SK-N-MC (cell line): ENCODE measurements at regions not wholly inside any gene's neighbourhood (a gene's known extent, or its start where the extent isn't known, plus 50 kb on each side); places are given as distances from the start of the nearest gene placed in this dataset.

Source experiments
- DNase-seq: peaks from one replicate; pipeline ENCODE4 v3.0.0-alpha.2; 2011; ENCODE audit warnings: low read depth, low spot score
- H3K27ac ChIP-seq: fragments of 200-600 bp; sonication (generic); 2 replicates; pipeline ENCODE4 v1.5.1; 2016; ENCODE audit warnings: mixed run types
- H3K36me3 ChIP-seq: fragments of 200-600 bp; sonication (generic); 2 replicates; pipeline ENCODE4 v1.6.1; 2017; ENCODE audit warnings: antibody characterized with exemption, low read length, mixed read lengths; ENCODE audit not compliant: insufficient read depth
- H3K4me3 ChIP-seq: fragments of 200-600 bp; sonication (generic); 2 replicates; pipeline ENCODE4 v1.5.1; 2016
- H3K9ac ChIP-seq: fragments of 200-600 bp; sonication (generic); 2 replicates; pipeline ENCODE4 v1.8.0; 2017; ENCODE audit warnings: mixed run types, mixed read lengths; ENCODE audit not compliant: insufficient read length
- H3K9me3 ChIP-seq: fragments of 200-600 bp; sonication (generic); 2 replicates; pipeline ENCODE4 v1.6.1; 2017; ENCODE audit warnings: low read depth, mild to moderate bottlenecking, antibody characterized with exemption, low read length, moderate library complexity, mixed read lengths
- EZH2 ChIP-seq: fragments of 200-600 bp; sonication (generic); IDR thresholded peaks from one replicate; pipeline ENCODE4 v1.6.1; 2017; ENCODE audit warnings: antibody characterized with exemption
- FOXP2 ChIP-seq: optimal IDR thresholded peaks from 2 replicates; pipeline ENCODE3; 2011; ENCODE audit warnings: mild to moderate bottlenecking, moderate library complexity; ENCODE audit not compliant: insufficient read depth; ENCODE audit errors: extremely low read length, control extremely low read depth
- POLR2AphosphoS5 ChIP-seq: IDR thresholded peaks from 2 replicates; pipeline ENCODE4 v1.6.1; 2012; ENCODE audit warnings: mild to moderate bottlenecking, low read depth, low read length, borderline replicate concordance

DNA sequence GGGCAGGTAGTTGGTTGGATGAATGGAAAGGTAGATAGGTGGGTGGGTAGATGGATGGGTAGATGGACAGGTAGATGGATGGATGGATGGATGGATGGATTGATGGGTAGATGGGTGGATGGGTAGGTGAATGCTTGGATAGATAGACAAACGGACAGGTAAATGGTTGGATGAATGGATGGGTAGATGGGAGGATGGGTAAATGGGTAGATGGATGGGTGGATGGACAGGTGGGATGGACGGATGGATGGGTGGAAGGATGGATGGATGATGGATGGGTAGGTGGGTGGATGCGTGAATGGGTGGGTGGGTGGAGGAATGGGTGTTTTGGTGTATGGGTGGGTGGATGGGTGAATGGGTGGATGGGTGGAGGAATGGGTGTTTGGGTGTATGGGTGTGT is 50.1 kb upstream of the ASAP2 start:
- no peak overlapping the region for H3K9ac ChIP-seq

DNA sequence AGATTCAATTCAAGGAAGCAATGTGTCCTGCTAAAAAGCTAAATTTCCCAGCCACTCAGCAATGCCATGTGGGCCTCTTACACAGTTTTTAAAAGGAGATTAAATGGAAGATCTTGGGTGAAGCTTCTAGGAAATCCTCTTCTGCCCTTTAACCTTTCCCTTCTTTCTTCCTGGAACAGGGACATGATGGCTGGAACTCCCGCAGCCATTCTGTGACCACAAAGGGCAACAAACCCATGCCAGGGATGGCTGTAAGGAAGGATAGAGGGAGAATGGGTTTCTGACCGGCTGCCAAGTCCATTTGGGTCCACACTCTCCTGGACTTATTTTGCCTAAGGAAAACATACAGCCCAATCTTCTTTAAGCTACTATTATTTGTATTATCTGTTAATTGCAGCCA is 52.6 kb upstream of the ASAP2 start:
- no peak for TF ChIP-seq EZH2
- no peak for DNase-seq
- H3K4me3 ChIP-seq: no peak overlapping the region

More for the DNA sequence above, 50.1 kb upstream of the ASAP2 start:
- Histone ChIP-seq H3K9me3 (no peaks in the 10 kb centered on the region), H3K36me3 (no peaks in the 10 kb centered on the region), H3K4me3 (no peak overlapping the region), H3K27ac (no peak overlapping the region)
- TF ChIP-seq EZH2: no peak
- DNase-seq: no peak

DNA sequence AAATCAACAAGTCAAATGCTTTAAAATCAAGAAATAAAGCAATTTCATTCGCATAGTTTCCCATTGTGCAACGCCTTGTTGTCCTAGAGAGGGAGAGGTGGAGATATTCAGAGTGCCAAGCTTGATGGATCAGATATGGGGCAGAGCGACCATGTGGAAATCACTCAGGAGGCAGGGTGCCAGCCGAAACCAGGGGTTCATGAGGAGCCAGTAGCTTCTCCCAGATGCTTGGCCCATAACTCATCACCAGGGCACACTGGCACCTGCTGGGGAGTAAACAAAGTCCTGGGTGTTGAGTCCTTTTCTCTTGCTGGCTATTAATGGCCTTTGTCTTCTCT is 53.0 kb upstream of the ASAP2 start:
- no peak for TF ChIP-seq FOXP2
- no peak for TF ChIP-seq POLR2AphosphoS5
- no peak for DNase-seq
- Histone ChIP-seq H3K27ac (no peak overlapping the region), H3K9me3 (no peaks in the 10 kb centered on the region), H3K9ac (no peak overlapping the region), H3K36me3 (no peaks in the 10 kb centered on the region), H3K4me3 (peak overlapping the region; percentile 49)

More for the DNA sequence above, 52.6 kb upstream of the ASAP2 start:
- H3K36me3 ChIP-seq: no peaks in the 10 kb centered on the region
- no peak overlapping the region for H3K27ac ChIP-seq
- no peaks in the 10 kb centered on the region for H3K9me3 ChIP-seq
- no peak overlapping the region for H3K9ac ChIP-seq

DNA sequence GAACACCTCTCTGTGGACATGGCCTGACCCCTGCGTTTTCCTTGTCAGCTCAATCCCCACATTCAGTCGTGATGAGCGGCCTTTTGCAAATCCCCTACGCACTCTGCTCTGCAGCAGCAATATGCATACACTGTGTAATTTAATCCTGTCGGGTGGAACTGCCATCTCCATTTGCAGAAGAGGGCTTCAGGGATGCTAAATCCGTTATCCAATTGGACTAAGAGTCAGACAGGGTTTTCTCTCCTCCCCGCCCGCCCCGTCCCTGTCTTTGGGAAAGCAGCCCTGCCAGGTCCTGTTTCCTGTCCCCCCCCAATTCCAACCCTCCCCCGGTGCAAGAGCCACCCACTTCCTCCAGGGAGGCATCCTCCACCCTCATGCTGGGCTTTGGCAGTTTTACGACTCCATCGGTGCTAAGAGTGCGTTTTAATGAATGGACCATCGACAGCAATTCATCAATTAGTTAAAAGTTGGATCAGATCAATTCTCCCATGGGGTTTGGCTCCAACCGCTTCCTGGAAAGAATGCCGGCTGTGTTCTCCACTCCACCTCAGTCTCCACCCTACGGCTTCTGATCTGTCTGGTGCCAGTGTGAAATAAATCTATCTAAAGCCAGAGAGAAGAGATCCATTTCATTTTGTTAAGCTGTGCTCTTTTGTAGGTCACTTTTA is 53.5 kb upstream of the ASAP2 start:
- peak overlapping the region; percentile 49 for H3K4me3 ChIP-seq
- H3K9me3 ChIP-seq: no peaks in the 10 kb centered on the region
- no peak for TF ChIP-seq EZH2
- TF ChIP-seq FOXP2: no peak
- TF ChIP-seq POLR2AphosphoS5: no peak
- H3K36me3 ChIP-seq: no peaks in the 10 kb centered on the region
- DNase-seq: no peak
- no peak overlapping the region for H3K9ac ChIP-seq
- H3K27ac ChIP-seq: no peak overlapping the region

DNA sequence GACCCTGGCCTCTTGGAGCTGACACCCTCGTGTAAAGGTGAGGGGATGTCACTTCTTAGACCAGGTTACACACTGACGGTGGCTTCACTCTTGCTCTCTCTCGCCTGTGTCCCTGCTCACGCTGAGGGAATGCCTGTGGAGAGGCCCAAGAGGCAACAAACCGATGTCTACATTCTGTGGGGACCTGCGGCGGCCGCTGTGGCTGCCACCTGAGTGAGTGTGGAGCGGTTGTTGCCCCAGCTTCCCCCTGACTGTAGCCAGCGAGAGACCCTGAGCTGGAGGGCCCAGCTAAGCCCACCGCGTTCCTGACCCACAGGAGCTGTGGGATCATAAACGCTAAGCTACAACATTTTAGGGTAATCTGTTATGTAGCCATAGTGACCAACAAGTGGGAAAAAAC is 55.7 kb upstream of the ASAP2 start:
- Histone ChIP-seq H3K9ac (no peak overlapping the region), H3K36me3 (no peaks in the 10 kb centered on the region), H3K27ac (no peak overlapping the region), H3K9me3 (no peaks in the 10 kb centered on the region), H3K4me3 (no peak overlapping the region)
- no peak for DNase-seq
- TF ChIP-seq FOXP2: no peak
- TF ChIP-seq EZH2: no peak
- TF ChIP-seq POLR2AphosphoS5: no peak

DNA sequence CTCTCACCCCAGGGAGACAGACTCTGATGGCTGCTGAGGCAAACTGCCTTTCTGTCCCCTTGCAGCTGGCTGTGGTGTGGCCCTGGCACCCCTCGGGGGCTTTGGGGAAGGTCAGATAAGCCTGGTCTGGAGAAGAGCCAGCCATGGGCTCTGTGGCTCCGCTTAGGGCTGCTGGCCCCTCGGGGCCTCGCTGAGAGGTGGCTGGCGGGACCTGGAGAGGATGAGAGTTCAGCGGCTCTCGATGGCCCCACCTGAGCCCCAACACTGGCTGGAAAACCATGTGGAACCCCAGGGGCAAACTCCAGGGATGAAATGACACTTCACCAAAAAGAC is 56.1 kb upstream of the ASAP2 start:
- DNase-seq: no peak
- Histone ChIP-seq H3K36me3 (no peaks in the 10 kb centered on the region), H3K27ac (no peak overlapping the region), H3K9ac (no peak overlapping the region), H3K9me3 (no peaks in the 10 kb centered on the region), H3K4me3 (no peak overlapping the region)
- no peak for TF ChIP-seq POLR2AphosphoS5
- no peak for TF ChIP-seq EZH2
- TF ChIP-seq FOXP2: no peak

DNA sequence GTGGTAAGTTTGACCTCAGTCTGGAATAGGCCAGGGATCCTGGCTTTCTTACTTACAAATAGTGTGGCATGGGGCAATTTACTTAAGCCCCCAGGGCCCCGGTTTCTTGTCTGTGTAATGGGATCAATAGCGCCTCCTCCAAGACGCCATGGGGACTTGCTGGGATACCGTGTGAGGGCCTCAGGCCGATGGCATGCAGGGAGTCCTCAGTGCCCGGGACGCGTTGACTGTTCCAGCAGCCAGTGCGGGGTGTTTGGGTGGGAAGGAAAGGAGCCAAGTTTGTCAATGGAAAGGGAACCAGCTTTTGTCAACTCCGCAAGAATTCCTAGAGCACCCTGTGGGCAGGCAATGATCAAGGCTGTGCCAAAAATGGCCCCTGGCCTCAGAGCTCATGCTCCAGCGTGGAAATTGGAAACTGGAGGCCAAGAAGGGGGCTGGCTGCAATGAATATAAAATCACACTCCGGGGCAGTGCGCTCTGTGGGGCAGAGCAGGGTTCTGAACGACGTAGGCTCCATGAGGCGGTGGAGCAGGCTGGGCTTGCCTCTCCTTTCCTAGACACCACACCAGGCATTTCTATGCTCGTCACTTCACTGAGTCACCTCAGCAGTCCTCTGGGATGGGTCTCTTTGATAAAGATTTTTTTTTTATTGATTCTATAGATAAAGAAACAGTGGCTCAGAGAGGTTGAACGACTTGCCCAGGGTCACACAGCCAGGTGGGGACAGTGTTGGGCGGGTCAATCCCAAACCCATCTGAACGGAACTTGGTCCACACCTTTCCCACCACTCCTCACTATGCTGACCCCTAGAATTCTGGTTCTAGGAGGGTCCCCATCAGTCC is 56.7 kb upstream of the ASAP2 start:
- no peak for TF ChIP-seq FOXP2
- no peak for TF ChIP-seq EZH2
- TF ChIP-seq POLR2AphosphoS5: no peak
- Histone ChIP-seq H3K9ac (no peak overlapping the region), H3K36me3 (no peaks in the 10 kb centered on the region), H3K9me3 (no peaks in the 10 kb centered on the region), H3K4me3 (no peak overlapping the region), H3K27ac (no peak overlapping the region)
- no peak for DNase-seq

DNA sequence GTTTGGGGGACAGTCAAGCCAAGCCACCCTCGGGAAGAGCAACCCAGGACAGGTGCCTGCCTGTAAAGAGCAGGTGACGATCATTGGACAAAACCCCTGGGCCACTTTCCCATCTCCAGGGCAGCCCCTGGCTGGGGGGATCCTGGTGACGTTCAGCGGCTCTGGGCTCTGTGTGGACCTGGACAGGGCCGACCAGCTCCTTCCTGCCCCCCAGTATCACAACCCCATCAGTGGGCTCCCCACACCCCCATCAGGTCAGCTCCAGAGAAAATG is 57.3 kb upstream of the ASAP2 start:
- no peak for DNase-seq
- no peak overlapping the region for H3K9ac ChIP-seq
- no peaks in the 10 kb centered on the region for H3K9me3 ChIP-seq

DNA sequence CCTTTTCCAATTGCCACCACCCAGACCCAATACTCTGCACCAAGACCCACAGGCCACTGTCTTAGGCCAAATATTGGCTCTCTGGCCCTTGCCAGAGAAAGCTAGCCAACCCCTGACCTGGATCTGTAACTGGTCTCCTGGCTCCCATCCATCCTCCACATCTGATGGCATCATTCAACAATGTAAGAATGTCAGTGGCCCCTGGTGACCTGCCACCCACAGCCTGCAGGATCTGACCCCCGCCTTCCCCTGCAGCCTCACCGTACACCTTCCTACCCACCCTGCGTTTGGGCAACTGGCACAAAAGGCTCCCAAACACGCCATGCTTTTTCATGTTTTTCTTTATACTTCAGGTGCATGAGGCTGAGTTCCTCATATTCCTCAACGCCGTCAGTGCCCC is 60.0 kb upstream of the ASAP2 start:
- Histone ChIP-seq H3K9me3 (no peaks in the 10 kb centered on the region), H3K9ac (no peak overlapping the region), H3K27ac (no peak overlapping the region), H3K4me3 (no peak overlapping the region), H3K36me3 (no peaks in the 10 kb centered on the region)
- DNase-seq: no peak
- TF ChIP-seq FOXP2: no peak
- no peak for TF ChIP-seq POLR2AphosphoS5
- no peak for TF ChIP-seq EZH2

More for the DNA sequence above, 57.3 kb upstream of the ASAP2 start:
- TF ChIP-seq EZH2 (no peak), POLR2AphosphoS5 (no peak), FOXP2 (no peak)
- no peak overlapping the region for H3K4me3 ChIP-seq
- no peaks in the 10 kb centered on the region for H3K36me3 ChIP-seq
- no peak overlapping the region for H3K27ac ChIP-seq
